VCaP (cell line): ENCODE measurements at regions not wholly inside any gene's neighbourhood (a gene's known extent, or its start where the extent isn't known, plus 50 kb on each side); places are given as distances from the start of the nearest gene placed in this dataset.

Experiments
- H3K27ac ChIP-seq: fragments of 450-650 bp; 2 replicates; pipeline ENCODE4 v1.5.1; 2017
- TF ChIP-seq, protein P1 (sequence below): fragments of 450-650 bp; conservative IDR thresholded peaks from 2 replicates; pipeline ENCODE4 v1.5.1; 2017; ENCODE audit warnings: mild to moderate bottlenecking, moderate library complexity

- no peak overlapping the region for H3K27ac ChIP-seq
- TF ChIP-seq, protein P1, sequence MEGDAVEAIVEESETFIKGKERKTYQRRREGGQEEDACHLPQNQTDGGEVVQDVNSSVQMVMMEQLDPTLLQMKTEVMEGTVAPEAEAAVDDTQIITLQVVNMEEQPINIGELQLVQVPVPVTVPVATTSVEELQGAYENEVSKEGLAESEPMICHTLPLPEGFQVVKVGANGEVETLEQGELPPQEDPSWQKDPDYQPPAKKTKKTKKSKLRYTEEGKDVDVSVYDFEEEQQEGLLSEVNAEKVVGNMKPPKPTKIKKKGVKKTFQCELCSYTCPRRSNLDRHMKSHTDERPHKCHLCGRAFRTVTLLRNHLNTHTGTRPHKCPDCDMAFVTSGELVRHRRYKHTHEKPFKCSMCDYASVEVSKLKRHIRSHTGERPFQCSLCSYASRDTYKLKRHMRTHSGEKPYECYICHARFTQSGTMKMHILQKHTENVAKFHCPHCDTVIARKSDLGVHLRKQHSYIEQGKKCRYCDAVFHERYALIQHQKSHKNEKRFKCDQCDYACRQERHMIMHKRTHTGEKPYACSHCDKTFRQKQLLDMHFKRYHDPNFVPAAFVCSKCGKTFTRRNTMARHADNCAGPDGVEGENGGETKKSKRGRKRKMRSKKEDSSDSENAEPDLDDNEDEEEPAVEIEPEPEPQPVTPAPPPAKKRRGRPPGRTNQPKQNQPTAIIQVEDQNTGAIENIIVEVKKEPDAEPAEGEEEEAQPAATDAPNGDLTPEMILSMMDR: no peak
These were observed 343.8 kb downstream of the CAAP1 start for GRCh38 chr9:26548781-26549290.

- TF ChIP-seq, protein P1: no peak
- H3K27ac ChIP-seq: no peak overlapping the region
These were observed 352.6 kb downstream of the CAAP1 start for GRCh38 chr9:26539867-26540493.

GRCh38 chr9:26537211-26537610 lies 355.4 kb downstream of the CAAP1 start:
- TF ChIP-seq, protein P1: no peak
- H3K27ac ChIP-seq: no peak overlapping the region

DNA sequence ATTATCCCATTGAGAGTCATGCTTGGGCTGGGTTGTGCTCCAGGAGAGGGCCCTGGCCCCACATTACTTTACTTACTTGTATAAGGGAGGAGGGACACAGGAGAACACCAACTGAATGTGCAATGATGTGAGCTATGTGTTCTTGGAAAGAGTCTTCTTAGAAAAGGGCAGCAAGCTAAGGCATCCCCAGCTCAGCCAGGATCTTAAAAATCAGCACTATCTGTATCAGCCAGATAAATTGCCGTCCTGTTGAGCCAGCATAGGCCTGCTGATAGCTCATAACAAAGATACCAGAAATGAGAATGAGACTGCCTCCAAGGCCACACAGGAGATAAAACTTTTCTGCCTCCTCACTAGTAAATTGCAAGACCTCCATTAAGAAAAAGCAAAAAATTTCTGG lies 357.5 kb downstream of the CAAP1 start:
- no peak overlapping the region for H3K27ac ChIP-seq
- TF ChIP-seq, protein P1: no peak

DNA sequence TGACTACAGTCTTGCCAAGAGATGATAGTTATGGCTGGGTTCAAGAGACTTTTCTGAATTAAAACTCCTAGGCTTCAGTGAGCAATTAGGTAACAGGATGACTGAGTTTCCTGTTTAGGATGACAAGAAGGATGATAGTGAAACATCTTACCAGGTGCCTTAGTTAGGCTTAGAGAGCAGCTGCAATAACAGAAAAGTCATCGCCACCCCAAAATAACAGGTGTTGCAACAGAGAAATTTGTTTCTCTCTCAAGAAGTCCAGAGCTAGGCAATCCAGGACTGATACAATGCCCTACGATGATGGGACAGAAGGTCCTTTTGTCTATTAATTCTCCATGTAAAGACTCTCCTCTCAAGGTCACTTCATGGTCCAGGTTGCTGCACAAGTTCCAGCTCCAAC lies 361.8 kb downstream of the CAAP1 start:
- H3K27ac ChIP-seq: no peak overlapping the region
- TF ChIP-seq, protein P1: no peak

DNA sequence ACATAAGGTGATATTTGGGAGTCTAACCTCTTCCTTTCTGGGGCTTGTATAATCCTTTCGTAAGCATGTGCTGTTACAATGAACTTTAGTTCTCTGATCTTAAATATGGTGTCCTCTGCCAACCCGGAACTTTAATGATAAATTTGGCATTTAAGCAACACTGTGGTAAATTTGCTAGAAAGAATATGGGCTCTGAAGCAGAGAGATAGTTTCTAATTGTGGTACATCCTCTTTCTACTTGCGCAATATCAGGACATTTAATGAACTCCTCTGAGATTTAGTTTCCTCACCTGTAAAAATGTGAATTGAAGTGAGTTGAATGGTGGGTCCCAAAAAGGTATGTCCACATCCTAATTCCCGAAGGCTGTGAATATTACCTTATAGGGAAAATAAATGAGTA lies 364.7 kb downstream of the CAAP1 start:
- H3K27ac ChIP-seq: no peak overlapping the region
- TF ChIP-seq, protein P1: no peak

DNA sequence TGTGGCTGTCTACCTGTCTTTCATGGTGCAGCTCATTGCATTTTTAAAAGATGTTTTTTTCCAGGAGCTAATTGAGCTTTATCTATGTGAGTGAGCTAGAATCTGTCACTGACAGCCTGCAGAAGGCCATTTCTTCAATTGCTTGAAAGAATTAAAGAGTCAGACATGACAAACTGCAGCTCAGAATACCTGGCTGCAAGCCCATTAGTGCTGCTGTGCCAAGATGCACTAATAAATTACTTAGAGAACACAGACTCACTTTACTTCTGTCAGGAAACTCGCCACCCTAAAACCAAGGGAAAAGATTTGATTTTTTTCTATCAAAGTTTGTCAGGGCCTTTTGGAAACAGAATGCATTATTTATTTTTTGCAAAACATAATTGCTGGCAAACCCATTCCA lies 368.3 kb downstream of the CAAP1 start:
- TF ChIP-seq, protein P1: no peak
- H3K27ac ChIP-seq: peak overlapping the region; percentile 63
